D721Med (cell line): ENCODE measurements at regions not wholly inside any gene's neighbourhood (a gene's known extent, or its start where the extent isn't known, plus 50 kb on each side); places are given as distances from the start of the nearest gene placed in this dataset.

Source experiments
- DNase-seq: peaks from one replicate; pipeline ENCODE4 v3.0.0; 2011; ENCODE audit warnings: low spot score; ENCODE audit not compliant: insufficient read length
- FAIRE-seq: peaks from 2 replicates; lab custom pipeline; 2011; peaks lifted over from hg19 to GRCh38; lab: Jason Lieb, UNC
- TF ChIP-seq, protein P1 (sequence below): IDR thresholded peaks from 2 replicates; pipeline ENCODE4 v1.5.1; 2012; ENCODE audit warnings: mild to moderate bottlenecking, control low read depth; ENCODE audit not compliant: insufficient read depth; ENCODE audit errors: missing control alignments

DNA sequence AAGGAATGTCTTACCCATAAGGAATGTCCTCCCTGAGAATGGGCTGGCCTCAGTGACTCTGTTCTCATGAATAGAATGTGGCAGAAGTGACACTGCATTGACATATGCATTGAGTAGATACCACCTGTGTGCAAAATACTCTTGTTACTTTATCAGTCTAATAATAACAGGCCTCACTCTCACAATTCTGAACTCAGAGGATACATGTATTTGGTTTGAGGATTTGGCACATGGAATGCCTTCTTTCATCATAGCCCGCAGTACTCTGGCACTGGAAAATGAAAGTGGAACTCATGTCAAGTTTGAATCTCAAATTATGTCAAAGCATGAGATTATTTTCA lies 52.9 kb upstream of the PLCB4 start:
- FAIRE-seq (no peak), DNase-seq (no peak)
- TF ChIP-seq, protein P1, sequence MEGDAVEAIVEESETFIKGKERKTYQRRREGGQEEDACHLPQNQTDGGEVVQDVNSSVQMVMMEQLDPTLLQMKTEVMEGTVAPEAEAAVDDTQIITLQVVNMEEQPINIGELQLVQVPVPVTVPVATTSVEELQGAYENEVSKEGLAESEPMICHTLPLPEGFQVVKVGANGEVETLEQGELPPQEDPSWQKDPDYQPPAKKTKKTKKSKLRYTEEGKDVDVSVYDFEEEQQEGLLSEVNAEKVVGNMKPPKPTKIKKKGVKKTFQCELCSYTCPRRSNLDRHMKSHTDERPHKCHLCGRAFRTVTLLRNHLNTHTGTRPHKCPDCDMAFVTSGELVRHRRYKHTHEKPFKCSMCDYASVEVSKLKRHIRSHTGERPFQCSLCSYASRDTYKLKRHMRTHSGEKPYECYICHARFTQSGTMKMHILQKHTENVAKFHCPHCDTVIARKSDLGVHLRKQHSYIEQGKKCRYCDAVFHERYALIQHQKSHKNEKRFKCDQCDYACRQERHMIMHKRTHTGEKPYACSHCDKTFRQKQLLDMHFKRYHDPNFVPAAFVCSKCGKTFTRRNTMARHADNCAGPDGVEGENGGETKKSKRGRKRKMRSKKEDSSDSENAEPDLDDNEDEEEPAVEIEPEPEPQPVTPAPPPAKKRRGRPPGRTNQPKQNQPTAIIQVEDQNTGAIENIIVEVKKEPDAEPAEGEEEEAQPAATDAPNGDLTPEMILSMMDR: no peak

DNA sequence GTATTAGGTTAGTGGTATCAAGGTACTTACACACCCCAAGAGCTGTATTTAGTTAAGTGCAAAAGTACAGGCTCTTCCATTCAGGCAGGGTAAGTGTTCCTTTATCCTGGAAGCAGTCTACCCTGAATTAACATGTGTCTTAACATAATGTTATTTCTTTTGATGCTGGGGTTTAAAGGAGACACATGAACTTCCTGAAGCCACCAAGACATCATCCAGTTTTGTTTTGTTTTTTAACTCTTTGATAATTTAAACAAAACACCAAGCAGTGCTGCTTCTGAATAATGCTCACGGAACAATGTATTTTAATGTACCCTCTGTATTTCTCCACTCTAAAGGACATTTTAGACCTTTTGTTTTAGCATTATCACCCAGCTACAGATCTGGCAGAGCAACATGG lies 50.5 kb upstream of the PLCB4 start:
- no peak for FAIRE-seq

More for the DNA sequence above, 50.5 kb upstream of the PLCB4 start:
- DNase-seq: no peak
- TF ChIP-seq, protein P1: no peak
